Nephron (organoid): ENCODE measurements at regions not wholly inside any gene's neighbourhood (a gene's known extent, or its start where the extent isn't known, plus 50 kb on each side); places are given as distances from the start of the nearest gene placed in this dataset.

Experiments
- H3K27ac Mint-ChIP-seq, 3 experiments: 2 replicates each; pipeline ENCODE4 v1.8.0; 2020; ENCODE audit warnings: mixed read lengths in 3 of 3, mild to moderate bottlenecking in 2 of 3, moderate library complexity in 1 of 3
- H3K27me3 Mint-ChIP-seq: 2 replicates; pipeline ENCODE4 v1.8.0; 2021; ENCODE audit warnings: low read depth, mild to moderate bottlenecking, moderate library complexity, mixed read lengths
- H3K36me3 Mint-ChIP-seq: 2 replicates; pipeline ENCODE4 v1.8.0; 2020; ENCODE audit warnings: low read depth, mixed read lengths
- H3K4me1 Mint-ChIP-seq: 2 replicates; pipeline ENCODE4 v1.8.0; 2020; ENCODE audit warnings: mixed read lengths
- H3K4me3 Mint-ChIP-seq, 3 experiments: 2 replicates each; pipeline ENCODE4 v1.8.0; 2020; ENCODE audit warnings: mild to moderate bottlenecking in 3 of 3, mixed read lengths in 3 of 3, moderate library complexity in 2 of 3
- H3K9me3 Mint-ChIP-seq: 2 replicates; pipeline ENCODE4 v1.8.0; 2020; ENCODE audit warnings: mixed read lengths
- CTCF ChIP-seq, 3 experiments: fragments of 200-600 bp; sonication (generic); IDR thresholded peaks; one replicate each; pipeline ENCODE4 v1.5.0; 2021; ENCODE audit warnings: antibody characterized with exemption in 3 of 3; ENCODE audit not compliant: unreplicated experiment in 3 of 3

- Mint-ChIP-seq H3K4me1 (peaks cover 42% of the 10 kb centered on the region), H3K9me3 (no peaks in the 10 kb centered on the region), H3K27me3 (no peaks in the 10 kb centered on the region), H3K36me3 (no peaks in the 10 kb centered on the region), H3K4me3 (no peak overlapping the region), H3K27ac (peak overlapping the region; percentile 69 to 90 (median 82))
- TF ChIP-seq CTCF (IDR thresholded peaks at IDR 0.05; ENCODE audit: unreplicated experiment in 3 of 3) = no peak
Observed at GRCh38 chr2:215779912-215780311, 233.4 kb downstream of the MREG start.

DNA sequence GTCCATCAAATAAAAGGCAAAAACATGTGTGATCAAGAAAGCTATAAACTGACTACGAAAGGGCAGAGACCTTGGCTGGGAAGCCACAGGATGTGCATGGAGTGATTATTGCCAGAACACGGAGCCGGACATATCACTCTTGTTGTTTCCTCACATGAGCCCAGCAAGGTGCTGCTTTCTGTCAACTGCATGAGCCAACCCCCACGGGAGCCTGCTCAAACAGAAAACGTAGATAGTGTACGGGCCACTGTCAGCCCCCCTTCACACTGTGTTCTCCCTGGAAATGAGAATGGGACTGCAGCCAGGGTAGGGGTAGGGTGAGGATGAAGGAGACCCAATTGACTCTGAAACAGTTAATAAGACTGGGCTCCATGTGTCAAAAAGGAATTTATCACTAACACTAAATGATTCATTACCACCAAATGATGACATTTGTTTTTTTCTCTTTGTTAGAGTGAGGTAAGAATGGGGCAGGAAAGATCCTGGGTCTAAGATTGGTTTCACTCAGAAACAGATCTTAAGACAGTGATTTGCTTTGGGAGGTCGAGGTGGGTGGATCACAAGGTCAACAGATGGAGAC is 235.8 kb downstream of the MREG start:
- Mint-ChIP-seq H3K4me1 (peaks cover 38% of the 10 kb centered on the region), H3K9me3 (no peaks in the 10 kb centered on the region), H3K36me3 (no peaks in the 10 kb centered on the region), H3K27ac (no peak overlapping the region), H3K4me3 (no peak overlapping the region), H3K27me3 (no peaks in the 10 kb centered on the region)
- no peak for TF ChIP-seq CTCF (IDR thresholded peaks at IDR 0.05; ENCODE audit: unreplicated experiment in 3 of 3)

DNA sequence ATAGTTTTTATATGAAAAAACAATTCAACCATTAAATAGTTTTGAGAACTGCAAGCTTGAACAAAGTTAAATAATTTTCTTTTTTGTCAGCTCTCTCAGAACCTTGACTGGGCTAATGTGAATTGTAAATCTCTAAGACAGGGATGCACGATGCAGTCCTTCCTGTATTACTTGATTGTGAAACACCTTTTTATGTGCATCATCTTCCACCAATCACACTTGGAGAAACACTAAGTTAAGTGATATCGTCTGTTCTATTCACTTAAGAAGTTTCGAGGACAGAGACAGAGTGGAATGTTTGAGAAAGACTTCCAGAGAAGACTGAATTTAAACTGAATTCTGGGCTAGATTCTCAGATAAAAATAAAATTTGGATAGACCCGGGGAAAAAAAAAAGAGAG is 238.2 kb downstream of the MREG start:
- Mint-ChIP-seq H3K27ac (no peak overlapping the region), H3K27me3 (no peaks in the 10 kb centered on the region), H3K9me3 (no peaks in the 10 kb centered on the region), H3K4me3 (no peak overlapping the region), H3K4me1 (peaks cover 22% of the 10 kb centered on the region), H3K36me3 (no peaks in the 10 kb centered on the region)
- no peak for TF ChIP-seq CTCF (IDR thresholded peaks at IDR 0.05; ENCODE audit: unreplicated experiment in 3 of 3)

GRCh38 chr2:215773728-215774127 is 239.6 kb downstream of the MREG start:
- no peak for TF ChIP-seq CTCF (IDR thresholded peaks at IDR 0.05; ENCODE audit: unreplicated experiment in 3 of 3)
- H3K27ac Mint-ChIP-seq = no peak overlapping the region
- no peaks in the 10 kb centered on the region for H3K36me3 Mint-ChIP-seq
- H3K4me1 Mint-ChIP-seq = peaks cover 16% of the 10 kb centered on the region
- H3K27me3 Mint-ChIP-seq = no peaks in the 10 kb centered on the region
- no peak overlapping the region for H3K4me3 Mint-ChIP-seq
- H3K9me3 Mint-ChIP-seq = no peaks in the 10 kb centered on the region

DNA sequence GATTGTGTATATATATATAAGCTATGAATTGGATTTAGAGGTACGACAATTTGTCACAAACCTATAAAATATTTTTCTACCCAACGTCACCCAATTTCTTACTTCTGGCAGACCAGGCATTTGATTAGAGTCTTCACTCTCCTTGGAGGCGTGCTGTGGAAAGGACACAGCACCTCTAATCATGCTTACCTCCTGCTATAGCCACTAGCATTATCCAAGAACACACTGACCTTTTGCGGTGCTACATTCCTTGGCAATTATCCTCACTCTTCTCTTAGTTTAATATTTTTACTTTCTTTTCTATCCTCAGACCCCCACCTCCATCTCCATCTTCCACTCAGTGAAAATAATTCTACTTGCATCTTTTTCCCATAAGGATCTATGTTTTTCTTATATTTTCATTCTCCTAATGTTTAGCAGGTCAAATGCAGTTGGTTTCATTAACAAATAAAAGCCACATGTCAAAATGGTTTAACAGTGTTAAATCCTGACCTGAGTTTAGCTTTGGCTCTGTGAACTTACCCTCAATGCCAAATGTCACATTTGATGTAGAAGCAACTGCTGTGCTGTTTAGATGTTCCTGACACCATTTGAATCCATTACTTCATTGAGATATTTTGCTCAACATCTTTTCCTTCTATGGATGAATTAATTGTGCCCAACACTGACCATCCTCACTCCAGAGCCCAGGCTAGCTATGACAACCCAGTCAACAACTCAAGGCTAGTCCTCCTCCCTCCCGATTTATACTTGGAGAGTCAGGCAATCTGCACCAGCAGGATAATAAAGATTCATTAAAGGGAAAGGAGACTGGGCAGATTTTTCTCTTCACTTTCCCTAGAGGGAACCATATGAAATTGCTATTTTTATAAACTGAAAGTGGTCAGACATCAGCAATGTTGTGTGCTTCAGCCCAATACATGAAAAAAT is 240.5 kb downstream of the MREG start:
- H3K4me3 Mint-ChIP-seq = no peak overlapping the region
- TF ChIP-seq CTCF (IDR thresholded peaks at IDR 0.05; ENCODE audit: unreplicated experiment in 3 of 3) = no peak
- H3K9me3 Mint-ChIP-seq = peaks cover 6% of the 10 kb centered on the region
- no peaks in the 10 kb centered on the region for H3K36me3 Mint-ChIP-seq
- H3K27me3 Mint-ChIP-seq = no peaks in the 10 kb centered on the region
- peaks cover 16% of the 10 kb centered on the region for H3K4me1 Mint-ChIP-seq
- peak overlapping the region in 2 of 3 experiments; percentile 5 to 58 for H3K27ac Mint-ChIP-seq
